GM12864 (cell line): ENCODE measurements at regions not wholly inside any gene's neighbourhood (a gene's known extent, or its start where the extent isn't known, plus 50 kb on each side); places are given as distances from the start of the nearest gene placed in this dataset.

Experiments
- DNase-seq: peaks from one replicate; pipeline ENCODE4 v3.0.0-alpha.2; 2011; ENCODE audit warnings: low read depth
- H3K4me3 ChIP-seq: 2 replicates; pipeline ENCODE4 v1.5.1; 2011; ENCODE audit warnings: mild to moderate bottlenecking, low read depth, low read length, control low read depth
- TF ChIP-seq, protein P1 (sequence below): IDR thresholded peaks from 2 replicates; pipeline ENCODE4 v1.5.1; 2011; ENCODE audit warnings: low read depth, mild to moderate bottlenecking, moderate library complexity, low read length, control low read depth, inconsistent platforms; ENCODE audit errors: missing control alignments

DNA sequence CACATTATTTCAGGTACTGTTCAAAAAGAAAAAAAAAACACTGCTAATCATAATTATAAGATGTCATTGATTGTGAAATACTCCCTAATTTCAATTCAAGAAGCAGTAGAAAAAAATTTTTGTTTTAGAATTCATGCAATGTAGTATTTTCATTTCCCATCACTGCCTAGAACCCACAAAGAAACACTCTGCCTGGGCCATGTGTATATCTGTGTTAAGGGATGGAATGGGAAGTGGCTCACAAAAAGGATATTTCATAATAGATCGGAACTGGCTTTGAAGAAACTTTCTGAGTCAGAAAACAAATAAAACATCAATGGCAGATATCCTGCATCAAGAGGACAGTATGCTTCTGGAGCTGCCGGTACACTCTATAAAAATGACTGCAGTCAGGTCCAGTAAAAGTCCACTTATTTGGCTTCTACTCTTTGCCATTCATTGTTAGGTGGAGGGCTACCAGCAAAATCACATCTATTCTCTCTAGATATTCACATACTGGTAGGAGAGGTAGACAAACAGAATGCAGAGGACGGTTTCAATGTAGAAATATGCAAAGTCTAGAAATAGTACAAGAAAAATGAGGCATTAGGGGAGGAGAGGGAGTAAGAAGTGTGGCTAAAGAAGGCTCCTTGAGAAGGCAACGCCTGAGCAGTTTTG, 135.0 kb upstream of the TNFAIP3 start:
- DNase-seq = no peak
- H3K4me3 ChIP-seq = no peak overlapping the region
- TF ChIP-seq, protein P1, sequence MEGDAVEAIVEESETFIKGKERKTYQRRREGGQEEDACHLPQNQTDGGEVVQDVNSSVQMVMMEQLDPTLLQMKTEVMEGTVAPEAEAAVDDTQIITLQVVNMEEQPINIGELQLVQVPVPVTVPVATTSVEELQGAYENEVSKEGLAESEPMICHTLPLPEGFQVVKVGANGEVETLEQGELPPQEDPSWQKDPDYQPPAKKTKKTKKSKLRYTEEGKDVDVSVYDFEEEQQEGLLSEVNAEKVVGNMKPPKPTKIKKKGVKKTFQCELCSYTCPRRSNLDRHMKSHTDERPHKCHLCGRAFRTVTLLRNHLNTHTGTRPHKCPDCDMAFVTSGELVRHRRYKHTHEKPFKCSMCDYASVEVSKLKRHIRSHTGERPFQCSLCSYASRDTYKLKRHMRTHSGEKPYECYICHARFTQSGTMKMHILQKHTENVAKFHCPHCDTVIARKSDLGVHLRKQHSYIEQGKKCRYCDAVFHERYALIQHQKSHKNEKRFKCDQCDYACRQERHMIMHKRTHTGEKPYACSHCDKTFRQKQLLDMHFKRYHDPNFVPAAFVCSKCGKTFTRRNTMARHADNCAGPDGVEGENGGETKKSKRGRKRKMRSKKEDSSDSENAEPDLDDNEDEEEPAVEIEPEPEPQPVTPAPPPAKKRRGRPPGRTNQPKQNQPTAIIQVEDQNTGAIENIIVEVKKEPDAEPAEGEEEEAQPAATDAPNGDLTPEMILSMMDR = no peak

DNA sequence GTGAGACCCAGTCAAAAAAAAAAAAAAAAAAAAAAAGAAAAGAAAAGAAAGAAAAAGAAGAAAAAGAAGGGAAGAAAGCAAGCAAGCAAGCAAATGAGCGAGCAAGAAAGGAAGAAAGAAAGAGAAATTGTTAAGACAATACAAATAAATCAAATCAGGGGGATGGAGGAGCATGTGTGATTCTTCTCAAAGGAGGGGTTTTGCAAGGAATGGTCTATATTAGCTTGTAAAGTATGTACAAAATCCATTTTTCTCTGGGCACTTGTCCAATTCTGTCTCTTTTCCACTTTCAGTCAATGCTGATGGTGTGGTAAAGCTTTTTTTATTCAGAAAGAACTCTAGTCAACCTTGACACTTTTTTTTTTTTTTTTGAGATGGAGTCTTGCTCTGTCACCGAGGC, 133.7 kb upstream of the TNFAIP3 start:
- DNase-seq = no peak
- H3K4me3 ChIP-seq = no peak overlapping the region
- TF ChIP-seq, protein P1 = no peak

DNA sequence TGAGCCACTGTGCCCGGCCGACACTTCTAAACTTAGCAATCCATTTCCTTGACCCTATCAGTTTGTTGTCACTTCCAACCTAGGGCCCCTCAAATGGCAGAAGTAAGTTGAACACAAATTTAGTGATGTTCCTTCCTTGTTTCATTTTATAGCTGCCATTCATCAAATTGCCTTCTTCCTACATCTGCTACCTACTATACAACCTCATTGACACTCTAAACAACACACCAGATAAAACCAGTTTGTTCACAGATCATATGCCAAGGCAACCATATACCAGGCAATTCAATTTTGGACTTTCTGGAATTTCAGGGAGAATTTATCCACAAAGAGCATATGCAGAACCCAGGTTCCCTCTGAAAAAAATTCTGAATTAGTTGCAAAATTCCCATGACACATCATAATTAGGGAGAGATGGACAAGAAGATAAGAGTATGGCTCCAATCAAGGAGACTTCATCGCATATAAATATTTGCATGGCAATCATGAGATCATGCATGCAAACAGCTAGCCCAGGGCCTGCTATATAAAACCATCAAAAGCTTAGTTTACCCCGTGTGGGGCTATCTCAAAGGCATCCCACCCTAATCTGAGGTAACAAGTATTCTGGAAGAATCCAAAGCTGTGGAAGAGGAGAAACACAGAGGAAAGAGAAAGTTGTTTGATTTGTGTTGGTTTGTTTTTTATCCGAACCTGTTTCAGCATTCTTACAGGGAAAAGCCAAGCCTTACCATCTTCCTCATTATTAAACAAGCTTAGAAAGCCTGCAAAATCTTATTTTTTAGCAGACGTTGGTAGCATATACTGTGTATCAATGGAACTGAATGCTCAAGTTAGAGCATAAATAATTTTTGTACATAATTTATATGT, 132.8 kb upstream of the TNFAIP3 start:
- TF ChIP-seq, protein P1 = no peak
- no peak for DNase-seq

DNA sequence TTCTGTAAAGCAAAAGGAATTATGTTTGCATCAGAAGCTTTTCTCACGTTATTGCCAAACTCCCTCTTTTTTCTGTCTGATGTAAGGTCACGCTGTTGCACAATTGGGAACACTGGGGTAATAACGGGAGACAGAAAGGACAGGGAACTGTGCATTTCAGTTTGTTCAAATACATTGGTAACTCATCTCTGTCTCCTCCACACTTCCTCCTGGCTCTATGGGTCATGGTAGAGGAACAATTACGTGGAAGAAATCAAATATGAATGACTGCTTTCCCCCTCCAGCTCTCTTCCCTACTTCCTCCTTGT, 132.2 kb upstream of the TNFAIP3 start:
- DNase-seq = no peak
- H3K4me3 ChIP-seq = no peak overlapping the region
- TF ChIP-seq, protein P1 = no peak

More for the DNA sequence above, 132.8 kb upstream of the TNFAIP3 start:
- H3K4me3 ChIP-seq = no peak overlapping the region

DNA sequence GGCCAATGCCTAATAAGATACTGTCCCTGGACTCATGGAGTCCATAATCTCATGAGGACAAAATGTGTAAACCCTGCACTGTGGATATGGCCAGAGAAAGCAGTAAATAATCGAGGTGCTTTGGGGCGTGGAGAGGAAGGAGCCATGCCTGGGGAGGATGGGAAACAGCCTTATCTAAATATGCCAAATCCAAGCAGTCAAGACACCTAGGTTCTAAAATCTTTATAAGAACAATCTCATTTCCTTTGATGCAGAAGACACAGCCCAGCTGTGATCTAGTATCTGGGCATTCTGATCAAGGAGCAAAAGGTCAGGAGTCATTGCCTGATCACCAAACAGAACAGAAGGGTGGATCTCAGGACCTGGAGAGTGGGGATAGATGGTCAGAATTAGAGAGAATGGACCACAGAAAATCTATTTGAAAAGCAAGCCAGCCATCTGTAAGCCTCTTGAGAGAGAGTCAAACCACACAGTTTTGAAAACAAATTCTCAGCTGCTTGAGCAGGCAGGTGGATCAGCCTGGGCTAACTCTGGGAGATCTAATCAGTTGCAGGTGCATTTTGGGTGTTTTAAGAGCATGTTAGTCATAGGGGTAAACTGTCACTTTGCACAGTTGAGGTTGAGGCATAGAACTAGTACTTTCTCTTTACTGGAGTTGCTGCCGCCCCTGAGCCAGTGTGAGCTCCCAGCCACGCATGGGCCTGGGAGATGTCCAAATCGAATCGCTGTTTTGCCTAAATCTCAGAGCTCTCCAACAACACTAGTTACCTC, 130.8 kb upstream of the TNFAIP3 start:
- H3K4me3 ChIP-seq = no peak overlapping the region
- no peak for DNase-seq
- TF ChIP-seq, protein P1 = no peak

DNA sequence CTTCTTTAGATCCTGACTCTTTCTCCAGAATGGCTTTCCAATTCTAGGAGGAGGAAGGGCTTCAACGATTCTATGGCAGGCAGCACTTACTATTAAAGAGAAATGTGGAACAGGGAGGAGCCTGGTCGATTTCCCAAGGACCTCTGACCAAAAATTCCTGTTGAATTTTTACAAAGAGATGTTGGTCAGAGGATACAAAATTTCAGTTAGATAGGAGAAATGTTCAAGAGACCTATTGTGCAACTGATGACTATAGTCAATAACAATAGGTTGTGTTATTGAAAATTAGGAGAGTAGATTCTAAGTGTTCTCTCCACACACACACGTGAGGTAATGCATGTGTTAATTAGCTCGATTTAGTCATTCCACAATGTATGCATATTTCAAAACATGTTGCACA, 130.1 kb upstream of the TNFAIP3 start:
- DNase-seq = no peak
- TF ChIP-seq, protein P1 = no peak
- no peak overlapping the region for H3K4me3 ChIP-seq
